ENCODE measurements at regions not wholly inside any gene's neighbourhood (a gene's known extent, or its start where the extent isn't known, plus 50 kb on each side); places are given as distances from the start of the nearest gene placed in this dataset.

- TF ChIP-seq POLR2A (IDR thresholded peaks at IDR 0.05) (no peak), CTCF (IDR thresholded peaks at IDR 0.05) (no peak), POLR2AphosphoS5 (IDR thresholded peaks at IDR 0.05) (no peak), EP300 (IDR thresholded peaks at IDR 0.05) (no peak)
Observed at GRCh38 chr18:41320100-41320499, 634.9 kb upstream of the PIK3C3 start.
